Stimulated activated CD4-positive, alpha-beta T cell treated with anti-CD3 and anti-CD28 coated beads, Interleukin-12 subunit alpha, Interleukin-12 subunit beta, amount 100 ng/mL, for 4 hours (primary cell): ENCODE measurements at regions not wholly inside any gene's neighbourhood (a gene's known extent, or its start where the extent isn't known, plus 50 kb on each side); places are given as distances from the start of the nearest gene placed in this dataset.
"Not testable (repeated sequence)": the region's sequence is repeated elsewhere in the genome, so short reads cannot be mapped to it uniquely, and the experiment has no call there.

Experiments
- DNase-seq: peaks from one replicate; pipeline ENCODE4 v3.0.0-alpha.2; 2020

DNA sequence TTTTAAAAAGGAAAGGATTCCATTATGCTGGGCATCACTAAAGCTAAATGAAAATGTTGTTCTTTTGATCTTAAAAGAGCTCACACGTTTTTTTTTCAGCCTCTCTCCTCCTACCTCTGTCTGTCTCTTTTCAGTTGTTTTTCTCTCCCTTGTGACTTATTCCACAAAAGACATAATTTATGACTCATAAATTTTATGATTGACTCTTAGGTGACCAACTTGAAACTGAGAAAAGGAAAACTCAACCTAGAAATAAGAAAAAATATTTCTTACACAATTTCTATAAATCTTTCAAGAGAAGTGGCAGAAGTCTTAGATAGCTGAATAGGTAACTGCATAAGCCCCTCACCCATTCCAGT, 227.7 kb upstream of the DDHD1 start:
- no peak for DNase-seq

DNA sequence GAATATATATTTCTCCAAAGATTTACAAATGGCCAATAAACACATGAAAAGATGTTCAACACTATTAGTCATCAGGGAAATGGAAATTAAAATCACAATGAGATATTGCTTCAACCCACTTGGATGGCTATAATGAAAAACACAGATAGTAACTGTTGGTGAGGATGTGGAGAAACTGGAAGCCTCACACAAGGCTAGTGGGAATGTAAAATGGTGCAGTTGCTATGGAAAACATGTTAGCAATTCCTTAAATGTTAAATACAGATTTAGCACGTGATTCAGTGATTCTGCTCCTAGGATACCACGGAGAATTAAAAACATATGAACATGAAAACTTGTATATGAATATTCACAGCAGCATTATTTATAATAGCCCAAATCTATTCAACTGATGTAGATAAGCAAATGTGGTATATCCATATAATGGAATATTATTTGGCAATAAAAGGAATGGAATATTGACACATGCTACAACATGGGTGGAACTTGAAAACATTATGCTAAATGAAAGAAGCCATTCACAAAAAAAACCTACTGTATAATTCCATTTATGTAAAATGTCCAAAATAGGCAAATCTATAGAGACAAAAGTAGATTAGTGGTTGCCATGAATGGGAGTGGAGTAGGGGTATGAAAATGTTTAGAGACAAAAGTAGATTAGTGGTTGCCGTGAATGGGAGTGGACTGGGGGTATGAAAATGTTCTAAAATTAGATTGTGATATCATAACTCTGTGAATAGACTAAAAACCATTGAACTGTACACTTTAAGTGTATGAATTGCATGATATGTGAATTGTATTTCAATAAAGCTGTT, 227.1 kb upstream of the DDHD1 start:
- no peak for DNase-seq

DNA sequence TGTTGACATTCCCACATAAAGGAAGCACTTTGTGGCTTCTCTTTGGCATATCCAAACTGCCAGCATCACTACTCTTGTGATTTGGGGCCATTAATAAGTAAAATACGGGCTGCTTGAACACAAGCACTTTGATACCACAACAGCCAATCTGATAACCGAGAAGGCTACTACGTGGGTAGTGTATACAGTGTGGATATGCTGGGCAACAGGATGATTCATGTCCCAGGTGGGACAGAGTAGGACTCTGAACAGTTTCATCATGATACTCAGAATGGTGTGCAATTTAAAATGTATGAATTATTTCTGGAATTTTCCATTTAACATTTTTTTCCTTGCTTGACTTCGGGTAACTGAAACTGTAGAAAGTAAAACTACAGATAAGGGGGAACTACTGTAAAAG, 225.0 kb upstream of the DDHD1 start:
- no peak for DNase-seq

DNA sequence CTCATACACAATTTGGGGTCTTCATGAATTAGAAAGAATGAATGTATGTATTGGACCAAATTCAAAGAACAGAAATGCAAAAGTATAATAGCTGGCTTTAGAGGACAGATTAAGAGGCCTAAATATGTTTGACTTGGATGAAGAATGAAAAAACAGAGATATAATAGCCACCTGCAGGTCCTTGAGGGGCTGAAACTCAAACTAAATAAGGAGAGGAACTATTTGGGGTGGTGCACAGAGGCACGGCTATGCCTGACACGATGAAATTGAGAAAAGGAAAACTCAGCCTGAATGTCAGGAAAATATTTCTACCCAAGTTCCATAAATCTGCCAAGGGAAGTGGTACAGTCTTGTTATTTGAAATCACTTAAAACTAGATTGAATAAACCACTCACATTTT, 222.9 kb upstream of the DDHD1 start:
- DNase-seq, result no peak

DNA sequence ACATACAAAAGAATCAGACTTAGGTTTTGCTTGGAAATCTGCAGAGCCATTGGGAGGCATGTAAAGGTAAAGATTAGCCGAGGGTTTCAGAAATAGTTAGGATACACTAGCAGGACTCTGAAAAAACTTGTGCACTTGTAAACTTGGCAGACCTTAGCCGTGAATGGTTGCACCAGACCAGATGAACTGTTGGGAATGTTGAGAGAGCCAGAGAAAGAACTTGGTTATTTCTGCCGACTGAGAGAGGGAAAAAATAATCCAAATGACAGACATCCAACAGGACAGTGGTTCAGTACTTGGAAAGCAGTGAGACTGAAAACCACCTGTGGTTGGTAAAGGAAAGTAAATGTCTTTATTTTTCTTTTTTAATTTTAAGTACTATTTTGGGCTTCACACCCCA, 222.5 kb upstream of the DDHD1 start:
- DNase-seq, result no peak

DNA sequence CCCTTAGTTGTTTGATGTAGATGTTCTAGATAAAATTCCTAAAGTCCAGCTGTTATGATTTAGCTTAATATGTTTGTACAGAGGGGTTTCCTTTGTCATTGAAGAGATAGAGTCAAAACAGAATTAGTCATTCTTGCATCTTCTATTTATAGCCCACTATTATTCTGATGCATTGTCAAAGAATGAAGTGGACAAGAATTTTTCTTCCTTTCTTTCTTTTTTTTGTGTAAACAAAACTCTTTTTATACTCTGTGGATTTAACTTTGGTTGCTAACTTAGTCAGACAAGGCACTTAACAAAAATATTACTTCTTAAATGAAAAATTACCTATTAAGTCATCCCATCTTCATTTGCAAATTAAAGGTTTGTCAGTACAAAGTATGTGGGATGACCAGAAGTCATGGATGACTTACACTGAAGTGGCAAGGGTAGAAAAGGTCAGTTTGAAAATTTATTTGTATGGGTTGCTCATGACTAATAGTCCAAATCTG, 215.6 kb upstream of the DDHD1 start:
- no peak for DNase-seq

DNA sequence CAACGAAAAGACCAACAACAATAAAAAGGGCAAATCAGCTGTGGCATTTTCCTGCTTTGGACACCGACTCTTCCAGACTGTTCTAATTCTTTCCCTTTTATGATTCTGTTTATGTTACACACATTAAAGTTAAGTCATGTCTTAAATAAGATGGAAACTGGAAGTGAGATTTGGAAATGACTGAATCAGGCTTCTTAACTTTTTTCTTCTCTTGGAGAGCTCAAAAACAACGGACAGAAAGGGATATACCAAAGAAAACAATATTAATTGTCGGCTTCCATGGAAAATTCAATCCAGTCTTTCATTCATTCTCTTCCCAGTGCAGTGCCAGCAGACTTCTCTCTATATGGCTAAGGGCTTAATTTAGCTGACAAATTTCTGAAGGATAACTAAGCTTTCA, 214.9 kb upstream of the DDHD1 start:
- no peak for DNase-seq

DNA sequence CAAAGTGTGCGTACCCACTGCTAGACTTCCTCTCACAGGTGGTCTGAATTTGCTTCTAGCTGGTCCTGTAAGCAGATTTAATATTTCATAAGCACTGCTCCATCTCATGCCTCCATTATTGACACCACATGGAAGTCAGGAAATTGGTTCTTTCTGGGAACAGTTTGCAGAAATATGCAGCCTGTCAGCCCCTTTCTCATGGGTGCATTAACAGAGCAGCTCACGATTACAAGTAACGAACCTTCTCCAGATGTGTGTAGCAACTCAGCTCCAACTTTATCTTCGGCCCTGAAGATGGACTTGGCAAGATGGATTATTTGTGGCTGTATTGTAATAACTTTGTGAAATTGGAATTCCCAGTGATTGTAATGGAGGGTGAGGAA, 214.5 kb upstream of the DDHD1 start:
- DNase-seq, result no peak

DNA sequence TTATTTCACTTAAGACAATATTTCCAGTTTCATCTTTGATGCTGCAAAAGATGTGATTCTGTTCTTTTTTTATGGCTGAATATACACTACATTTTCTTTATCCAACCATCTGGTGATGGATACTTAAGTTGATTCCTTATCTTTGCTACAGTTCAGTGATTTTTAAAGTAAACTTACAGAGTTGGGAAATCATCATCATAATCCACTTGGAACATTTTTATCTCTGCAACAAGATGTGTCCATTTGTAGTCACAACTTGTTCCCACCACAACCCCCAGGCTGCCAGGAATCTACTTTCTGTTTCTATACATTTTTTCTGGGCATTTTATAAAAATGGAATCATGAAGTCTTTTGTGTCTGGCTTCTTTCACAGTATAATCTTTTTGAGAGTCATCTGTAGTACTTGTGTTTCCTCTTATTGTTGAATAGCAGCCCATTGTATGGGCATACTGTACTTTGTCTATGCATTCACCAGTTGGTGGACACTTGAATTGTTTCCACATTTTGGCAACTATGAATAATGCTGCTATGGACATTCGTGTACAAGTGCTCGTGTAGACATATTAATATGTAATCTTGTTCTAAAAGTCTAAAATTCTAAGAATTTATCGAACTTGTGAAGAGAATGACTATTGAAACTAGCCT, 212.5 kb upstream of the DDHD1 start:
- DNase-seq, result no peak

DNA sequence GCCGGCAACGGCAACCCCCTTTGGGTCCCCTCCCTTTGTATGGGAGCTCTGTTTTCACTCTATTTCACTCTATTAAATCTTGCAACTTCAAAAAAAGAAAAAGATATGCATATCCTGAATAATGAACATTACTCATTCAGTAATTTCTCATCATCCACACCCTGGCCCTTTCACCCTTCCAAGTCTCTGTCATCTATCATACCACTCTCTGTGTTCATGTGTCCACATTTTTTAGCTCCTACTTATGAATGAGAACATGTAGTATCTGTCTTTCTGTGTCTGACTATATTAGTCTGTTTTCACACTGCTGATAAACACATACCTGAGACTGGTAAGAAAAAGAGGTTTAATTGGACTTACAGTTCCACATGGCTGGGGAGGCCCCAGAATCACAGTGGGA, 209.8 kb upstream of the DDHD1 start:
- DNase-seq, result not testable (repeated sequence)

DNA sequence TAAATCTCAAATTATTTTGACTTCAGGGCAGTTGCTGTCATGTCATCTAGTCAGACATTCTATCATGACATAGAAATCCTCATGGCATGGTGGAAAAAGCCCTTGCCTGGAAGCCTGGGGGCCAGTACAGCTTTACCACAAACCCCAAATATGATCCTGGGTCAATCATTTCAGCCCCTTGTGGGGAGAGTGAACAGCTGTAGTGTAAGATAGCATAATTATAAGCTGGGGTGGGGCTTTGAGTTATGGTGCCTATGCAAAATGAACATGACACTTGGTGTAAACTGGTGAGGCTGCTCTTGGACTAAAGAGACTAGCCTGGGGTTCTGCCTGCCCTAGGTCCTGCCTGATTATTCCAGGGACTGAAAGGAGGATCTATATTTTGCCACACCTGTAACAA, 207.7 kb upstream of the DDHD1 start:
- no peak for DNase-seq

DNA sequence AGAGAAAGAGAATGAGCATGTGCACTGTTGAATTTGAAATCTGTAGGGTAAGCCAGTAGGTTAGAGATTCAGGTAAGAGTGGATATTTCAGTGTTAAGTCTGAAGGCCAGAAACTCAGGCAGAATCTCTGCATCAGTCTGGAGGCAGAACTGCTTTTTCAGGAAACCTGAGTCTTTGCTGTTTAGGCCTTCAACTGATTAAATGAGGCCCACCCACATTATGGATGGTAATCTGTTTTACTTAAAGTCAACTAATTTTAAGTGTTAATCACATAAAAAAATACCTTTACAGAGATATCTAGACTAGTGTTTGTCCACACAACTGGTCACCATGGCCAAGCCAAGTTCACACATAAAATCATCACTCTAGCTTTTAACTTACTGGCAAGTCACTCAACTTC, 205.0 kb upstream of the DDHD1 start:
- DNase-seq, result no peak

DNA sequence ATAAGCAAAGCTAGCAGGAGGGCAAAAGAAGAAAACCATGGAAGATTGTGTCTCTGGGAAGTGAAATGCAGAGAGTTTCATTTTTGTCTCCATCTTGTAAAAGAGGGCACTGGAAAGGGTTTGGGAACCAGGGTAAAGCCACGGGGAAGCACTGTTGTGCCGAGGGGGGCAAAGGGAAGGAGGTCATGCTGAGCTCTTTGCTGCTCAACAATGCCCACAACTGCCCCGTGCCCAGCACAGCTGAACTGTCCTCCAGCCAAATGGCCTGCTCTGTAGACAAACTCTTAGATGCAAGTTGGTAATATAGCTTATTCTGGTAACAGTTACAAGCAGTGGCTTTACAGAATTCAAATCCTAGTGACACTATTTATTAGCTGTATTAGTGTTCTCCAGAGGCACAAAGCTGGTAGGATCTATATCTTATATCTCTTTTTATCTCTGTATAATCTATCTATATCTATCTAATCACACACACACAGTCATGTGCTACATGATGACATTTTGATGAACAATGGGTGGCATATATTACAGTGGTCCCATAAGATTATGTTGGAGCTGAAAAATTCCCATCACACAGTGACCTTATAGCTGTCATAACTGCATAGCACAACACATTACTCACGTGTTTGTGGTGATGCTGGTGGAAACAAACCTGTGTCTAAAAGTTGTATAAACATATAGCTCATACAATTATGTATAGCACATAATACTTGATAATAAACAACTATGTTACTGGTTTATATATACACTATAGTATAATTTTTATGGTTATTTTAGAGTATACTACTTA, 203.4 kb upstream of the DDHD1 start:
- DNase-seq, result no peak

DNA sequence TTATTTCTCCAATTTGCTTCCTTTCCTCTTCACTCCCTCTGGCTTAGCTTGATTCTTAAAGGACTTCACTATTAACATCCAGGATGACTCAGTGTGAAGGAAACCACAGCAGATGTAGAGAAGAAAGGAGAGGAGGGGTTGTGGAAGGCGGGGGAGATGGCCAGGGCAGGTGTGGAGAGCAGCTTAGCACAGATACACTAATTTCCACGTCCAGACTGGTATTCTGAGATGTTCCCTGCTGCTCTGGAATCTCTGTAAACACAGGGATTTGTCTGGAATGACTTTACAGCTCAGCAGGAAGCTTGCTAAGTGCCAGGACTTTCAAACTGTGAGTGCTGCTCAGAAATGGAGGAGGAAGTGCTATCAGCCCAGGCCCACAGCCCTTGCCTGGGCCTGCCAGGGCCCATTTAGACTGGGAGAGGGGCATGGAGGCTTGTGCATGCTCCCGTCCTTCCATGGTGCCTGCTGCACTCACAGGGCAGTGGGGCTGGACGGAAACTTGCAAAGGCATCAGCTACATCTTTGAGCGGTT, 202.5 kb upstream of the DDHD1 start:
- DNase-seq, result no peak

DNA sequence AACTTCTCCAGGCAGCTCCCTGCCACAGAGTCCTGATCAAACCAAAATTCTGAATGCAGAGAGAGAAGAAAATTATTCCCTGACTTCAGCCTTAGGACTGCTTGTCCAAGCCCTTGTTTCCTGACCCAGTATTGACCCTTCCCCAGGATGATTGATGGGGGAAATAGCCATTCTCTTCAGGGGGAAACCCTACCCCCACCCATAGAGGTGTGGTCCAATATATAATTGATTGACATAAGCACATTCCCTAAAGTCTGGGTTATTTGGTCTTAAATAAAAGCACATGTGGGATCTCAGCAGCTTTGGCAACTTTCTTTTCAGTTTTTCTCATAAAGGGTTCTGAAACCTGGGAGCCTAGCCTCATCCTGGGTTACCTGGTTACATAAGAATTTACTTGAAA, 201.2 kb upstream of the DDHD1 start:
- no peak for DNase-seq

DNA sequence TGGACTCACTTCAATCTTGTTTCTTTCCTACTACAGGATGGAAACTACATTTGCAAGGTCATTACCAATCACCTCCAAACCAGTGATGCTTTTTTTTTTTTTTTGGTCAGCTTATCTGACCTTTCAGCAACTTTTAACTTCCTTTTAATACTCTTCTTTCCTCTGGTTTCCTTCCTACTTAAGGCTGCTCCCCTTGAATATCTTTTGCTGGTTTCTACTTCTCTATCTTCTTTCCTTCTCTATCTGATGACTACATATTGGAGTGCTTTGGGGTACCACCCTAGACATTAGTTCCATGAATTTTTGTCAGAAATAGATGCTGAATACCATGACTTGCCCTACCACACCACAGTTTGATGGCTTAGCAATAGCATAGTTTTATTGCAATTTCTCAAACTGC, 197.7 kb upstream of the DDHD1 start:
- no peak for DNase-seq

DNA sequence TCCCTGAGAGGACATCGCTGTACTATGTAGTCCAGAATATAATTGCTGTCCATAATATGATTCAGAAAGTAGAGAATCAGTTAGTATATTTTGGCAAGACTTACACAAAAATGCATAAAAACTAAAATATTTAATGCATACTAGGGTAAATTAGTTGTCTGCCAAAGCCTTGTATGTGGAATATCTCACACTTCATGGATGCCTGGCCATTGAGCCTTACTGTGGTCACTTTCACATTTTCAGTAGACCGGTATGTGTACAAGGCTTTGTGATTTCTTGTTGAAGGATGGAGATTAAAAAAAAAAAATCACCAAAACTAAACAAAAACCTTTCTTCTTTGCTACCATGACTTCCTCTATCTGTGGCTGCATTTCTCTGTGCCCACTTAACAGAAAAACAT, 197.3 kb upstream of the DDHD1 start:
- DNase-seq, result no peak

DNA sequence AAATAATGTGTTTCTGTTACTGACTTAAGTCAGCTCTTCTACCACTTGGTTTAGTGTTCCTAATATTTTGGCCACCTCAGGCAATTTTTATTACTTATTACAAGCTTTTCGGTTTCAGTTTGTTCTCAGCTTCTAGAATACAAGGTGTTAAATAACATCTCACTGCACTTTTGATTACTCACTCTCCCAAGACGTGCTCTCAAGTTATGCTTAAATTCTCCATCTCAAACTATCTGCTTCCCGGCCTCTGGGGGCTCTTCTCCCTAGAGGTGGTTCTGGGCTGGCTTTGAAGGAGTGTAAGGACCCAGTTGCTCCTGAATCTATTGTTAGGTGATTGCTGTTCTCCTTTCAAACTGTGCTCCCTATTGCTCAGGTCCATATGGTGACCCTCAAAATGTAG, 193.9 kb upstream of the DDHD1 start:
- DNase-seq, result no peak

DNA sequence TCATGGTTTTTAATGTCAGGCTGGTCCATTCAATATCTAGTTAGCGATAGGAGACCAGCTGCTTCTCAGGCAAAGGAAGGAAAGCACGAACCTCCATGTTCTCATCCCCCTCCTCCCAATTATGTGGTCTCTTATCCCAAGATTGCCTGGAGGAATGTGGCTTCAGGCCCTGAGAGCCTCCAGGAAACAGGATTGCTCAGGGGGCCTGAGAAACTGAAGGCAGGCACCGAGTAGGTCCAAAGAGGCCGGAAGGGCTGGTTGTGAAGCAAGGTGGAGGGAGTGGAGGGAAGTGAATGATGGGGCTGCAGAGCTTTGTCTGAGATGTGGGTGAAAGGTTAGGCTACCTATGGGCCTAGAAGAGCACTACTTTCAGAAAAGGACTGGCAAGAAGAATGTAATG, 188.2 kb upstream of the DDHD1 start:
- DNase-seq, result no peak

DNA sequence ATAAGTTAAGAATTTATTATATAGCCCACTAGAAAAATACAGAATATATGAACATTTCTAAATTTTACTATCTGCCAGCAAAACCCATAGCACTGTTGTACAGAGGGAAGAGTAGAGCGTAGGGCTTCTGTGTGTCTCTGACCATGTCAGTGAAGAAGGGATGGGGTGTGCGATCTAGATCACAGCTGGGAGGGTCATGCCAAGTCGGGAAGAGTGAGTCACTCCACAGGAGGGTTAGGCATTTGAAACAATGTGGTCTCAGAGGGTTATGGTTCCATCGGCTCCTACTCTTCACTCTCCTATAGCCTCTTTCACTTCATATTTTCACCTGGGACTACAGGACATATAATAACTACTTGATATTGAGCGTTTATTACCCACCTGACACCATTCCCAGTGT, 185.1 kb upstream of the DDHD1 start:
- DNase-seq, result no peak

DNA sequence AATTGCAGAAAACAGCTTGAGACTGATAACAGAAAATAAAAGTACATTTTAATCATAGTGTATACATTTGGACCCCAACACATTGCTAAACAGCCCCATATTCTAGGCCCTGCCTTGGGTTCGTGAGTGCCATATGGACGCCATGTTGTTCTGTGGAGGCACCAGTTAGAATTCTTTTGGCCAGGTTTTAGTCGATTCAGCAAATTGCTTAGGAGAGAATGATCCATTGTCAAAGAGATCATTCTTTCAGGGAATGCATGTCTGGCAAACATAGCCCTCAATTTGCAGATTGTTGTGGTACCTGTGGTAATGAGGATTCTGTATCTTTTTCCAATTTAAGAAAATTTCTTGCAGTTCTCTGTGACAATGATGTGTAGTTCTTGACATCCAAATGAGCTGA, 183.6 kb upstream of the DDHD1 start:
- DNase-seq, result no peak

DNA sequence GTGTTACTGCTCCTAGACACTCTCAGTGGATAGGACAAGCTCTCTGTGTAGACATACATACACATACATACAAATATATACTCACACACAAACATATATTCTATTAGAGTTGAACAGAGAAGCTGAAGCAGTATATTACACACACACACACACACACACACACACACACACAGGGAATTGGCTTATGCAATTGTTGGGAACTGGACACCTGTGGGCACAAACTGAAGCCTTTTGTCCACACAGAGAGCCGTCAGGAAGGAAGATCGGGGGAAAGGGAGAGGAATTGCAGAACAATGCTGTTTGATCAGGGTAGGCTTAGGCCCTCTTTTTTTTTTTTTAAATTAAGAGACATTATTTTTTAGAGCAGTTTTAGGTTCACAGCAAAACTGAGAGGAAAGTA, 180.7 kb upstream of the DDHD1 start:
- DNase-seq, result no peak

DNA sequence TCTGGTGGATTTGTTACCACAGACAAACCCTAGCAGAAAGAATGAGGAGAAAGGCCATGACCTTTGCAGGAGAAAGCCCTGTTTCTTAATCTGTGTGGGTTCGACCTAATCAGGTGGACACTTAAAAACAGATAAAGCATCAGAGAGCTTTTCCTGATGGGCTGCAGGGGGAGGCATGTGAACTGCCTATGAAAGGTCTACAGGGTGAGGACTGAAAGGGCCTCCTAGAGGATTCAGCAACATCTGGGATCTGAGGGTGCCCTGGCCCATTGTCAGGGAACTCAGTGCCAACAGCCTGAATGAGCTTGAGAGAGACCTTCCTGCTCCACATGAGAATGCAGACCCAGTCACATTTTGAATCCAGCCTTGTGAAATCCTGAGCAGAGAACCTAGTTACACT, 178.8 kb upstream of the DDHD1 start:
- DNase-seq, result no peak

DNA sequence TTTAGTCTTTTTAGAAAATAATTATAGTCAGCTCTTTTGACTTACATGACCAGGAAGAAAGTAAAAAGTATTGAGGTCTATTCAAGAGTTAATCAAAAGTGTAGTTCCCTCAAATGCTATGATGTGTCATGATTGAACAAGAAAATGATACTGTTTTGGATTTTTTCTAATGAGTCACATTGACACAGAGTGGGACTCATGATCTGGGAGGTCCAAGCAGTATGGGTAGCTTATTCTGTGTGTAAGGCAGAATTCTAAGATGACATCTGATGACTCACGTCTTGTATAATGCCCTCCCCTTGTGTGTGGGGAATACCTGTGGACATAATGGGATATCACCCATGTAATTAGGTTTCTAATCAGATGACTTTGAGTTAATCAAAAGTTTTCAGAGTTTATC, 178.1 kb upstream of the DDHD1 start:
- no peak for DNase-seq
